IPS DF 6.9 (cell line): ENCODE measurements at regions not wholly inside any gene's neighbourhood (a gene's known extent, or its start where the extent isn't known, plus 50 kb on each side); places are given as distances from the start of the nearest gene placed in this dataset.
"Not testable (repeated sequence)": the region's sequence is repeated elsewhere in the genome, so short reads cannot be mapped to it uniquely, and the experiment has no call there.

Source experiments
- DNase-seq: peaks from one replicate; pipeline ENCODE4 v3.0.0-alpha.2; 2013; ENCODE audit warnings: low read depth, low spot score
- H3K27ac ChIP-seq: one replicate; pipeline ENCODE4 v1.5.1; 2013; ENCODE audit warnings: low read length, control low read depth
- H3K27me3 ChIP-seq: 2 replicates; pipeline ENCODE4 v1.6.1; 2013; ENCODE audit warnings: mild to moderate bottlenecking, low read length; ENCODE audit not compliant: control insufficient read depth, insufficient read depth
- H3K36me3 ChIP-seq: 2 replicates; pipeline ENCODE4 v1.6.1; 2013; ENCODE audit warnings: low read length; ENCODE audit not compliant: control insufficient read depth, insufficient read depth
- H3K4me1 ChIP-seq: 2 replicates; pipeline ENCODE4 v1.6.1; 2013; ENCODE audit warnings: low read length; ENCODE audit not compliant: control insufficient read depth, insufficient read depth
- H3K4me3 ChIP-seq: 2 replicates; pipeline ENCODE4 v1.5.1; 2013; ENCODE audit warnings: mild to moderate bottlenecking, low read length
- H3K9me3 ChIP-seq: 2 replicates; pipeline ENCODE4 v1.6.1; 2013; ENCODE audit warnings: low read length, inconsistent platforms; ENCODE audit not compliant: control insufficient read depth, insufficient read depth
- WGBS: extraction: QIAGEN DNeasy Blood & Tissue Kit; methylation state at CpG from one replicate; pipeline ENCODE4 v1.1.7; 2013; ENCODE audit warnings: mixed read lengths, missing lambda C conversion rate; ENCODE audit not compliant: insufficient read length, insufficient coverage; 5-methylcytosine and 5-hydroxymethylcytosine counted together

DNA sequence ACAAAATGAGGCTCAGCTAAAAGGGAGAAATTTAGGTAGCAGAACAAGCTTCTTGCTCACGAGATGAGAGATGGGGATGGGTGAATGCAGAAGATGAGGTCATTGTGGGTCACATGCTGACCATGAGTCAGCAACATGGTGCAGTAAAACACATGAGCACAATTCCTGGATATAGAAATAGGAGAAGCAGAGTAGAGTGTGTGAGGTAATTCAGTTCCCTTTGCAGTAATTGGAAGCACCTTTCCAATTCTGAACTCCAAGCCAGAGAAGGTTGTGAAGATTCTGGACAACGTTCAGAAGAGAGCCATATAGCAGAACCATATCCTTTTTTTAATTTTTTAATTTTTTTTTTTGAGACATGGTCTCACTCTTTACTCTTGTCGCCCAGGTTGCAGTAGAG lies 62.0 kb upstream of the LMNTD1 start:
- H3K36me3 ChIP-seq = no peaks in the 10 kb centered on the region
- no peak overlapping the region for H3K4me3 ChIP-seq
- H3K9me3 ChIP-seq = no peaks in the 10 kb centered on the region
- H3K27ac ChIP-seq = no peak overlapping the region
- no peaks in the 10 kb centered on the region for H3K4me1 ChIP-seq
- WGBS = no CpG with 5 or more reads among the region's 3 CpGs
- no peaks in the 10 kb centered on the region for H3K27me3 ChIP-seq
- no peak for DNase-seq

DNA sequence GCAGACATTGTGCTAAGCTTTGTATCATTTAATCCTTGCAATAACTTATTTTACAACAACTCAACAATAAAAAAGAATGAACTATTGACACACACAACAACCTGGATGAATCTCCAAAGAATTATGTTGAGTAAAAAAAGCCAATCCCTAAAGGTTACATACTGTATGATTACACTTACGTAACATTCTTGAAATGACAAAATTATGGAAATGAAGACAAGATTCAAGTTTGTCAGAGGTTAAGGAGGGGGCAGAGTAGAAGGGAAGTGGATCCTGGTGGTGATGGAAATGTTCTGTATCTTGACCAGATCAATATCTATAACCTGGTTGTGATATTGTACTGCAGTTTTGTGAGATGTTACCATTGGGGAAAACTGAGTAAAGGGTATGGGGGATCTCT lies 63.2 kb upstream of the LMNTD1 start:
- no CpG with 5 or more reads among the region's 1 CpG for WGBS
- Histone ChIP-seq H3K4me3 (no peak overlapping the region), H3K36me3 (no peaks in the 10 kb centered on the region), H3K4me1 (no peaks in the 10 kb centered on the region), H3K9me3 (no peaks in the 10 kb centered on the region), H3K27ac (no peak overlapping the region), H3K27me3 (no peaks in the 10 kb centered on the region)
- DNase-seq = no peak

DNA sequence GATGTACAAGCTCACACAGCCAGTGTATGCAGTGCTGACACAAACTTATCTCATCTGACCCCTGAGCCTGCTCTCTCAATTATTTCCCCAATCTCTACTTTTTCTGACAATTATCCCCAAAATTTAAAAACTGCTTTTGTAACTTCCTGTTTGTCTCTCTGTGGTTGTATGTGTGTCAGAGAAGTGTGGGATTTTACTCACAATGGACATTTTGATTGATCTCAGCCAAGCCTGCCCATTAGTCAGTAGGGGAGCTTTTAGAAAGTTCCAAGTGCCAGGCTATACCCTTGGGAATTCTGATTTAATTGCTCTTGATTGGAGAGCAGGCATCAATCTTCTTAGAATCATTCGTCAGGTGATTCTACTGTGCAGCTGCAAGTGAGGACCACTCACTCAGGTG lies 64.9 kb upstream of the LMNTD1 start:
- Histone ChIP-seq H3K9me3 (no peaks in the 10 kb centered on the region), H3K27ac (no peak overlapping the region), H3K27me3 (no peaks in the 10 kb centered on the region), H3K4me3 (no peak overlapping the region), H3K4me1 (no peaks in the 10 kb centered on the region), H3K36me3 (no peaks in the 10 kb centered on the region)
- DNase-seq = no peak
- WGBS = no CpG with 5 or more reads among the region's 1 CpG

DNA sequence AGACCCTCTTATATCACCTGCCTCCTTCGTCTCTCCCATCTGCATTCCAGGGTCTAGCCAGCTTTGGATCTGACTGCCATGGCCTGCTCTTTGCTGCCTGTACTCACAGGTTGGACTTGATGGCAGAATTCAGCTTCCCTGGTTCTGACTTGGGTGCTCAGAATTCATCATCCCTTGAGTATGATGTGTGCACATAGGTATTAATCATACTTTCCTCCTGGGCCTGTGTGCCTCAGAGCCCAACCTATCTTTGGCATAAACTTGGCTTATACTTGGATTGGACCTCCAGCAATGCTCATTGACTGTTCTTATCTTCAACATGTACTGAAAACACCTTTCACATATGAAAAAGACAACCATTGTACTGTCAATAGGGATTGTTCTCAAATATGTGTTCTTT lies 70.7 kb upstream of the LMNTD1 start:
- no peaks in the 10 kb centered on the region for H3K27me3 ChIP-seq

DNA sequence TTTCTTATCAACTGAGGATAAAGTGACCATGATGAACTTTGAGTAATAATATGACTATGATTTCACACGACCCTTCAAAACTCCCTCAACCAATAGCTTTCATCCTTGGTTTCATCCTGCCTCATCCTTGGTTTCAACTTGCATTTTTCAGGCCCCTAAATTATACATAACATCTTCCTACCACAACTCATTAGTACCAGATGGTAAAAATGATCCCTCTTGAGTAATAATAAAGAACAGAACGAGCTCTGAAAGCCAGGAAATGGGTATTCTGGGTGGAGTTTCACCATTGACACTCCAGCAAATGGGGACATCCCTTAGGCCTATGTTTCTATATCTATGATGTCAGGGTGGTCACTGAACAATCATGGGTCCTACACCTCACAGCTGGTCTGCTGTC lies 72.1 kb upstream of the LMNTD1 start:
- H3K36me3 ChIP-seq = no peaks in the 10 kb centered on the region
- no peaks in the 10 kb centered on the region for H3K4me1 ChIP-seq
- DNase-seq = no peak
- no CpG with 5 or more reads among the region's 2 CpGs for WGBS
- H3K9me3 ChIP-seq = no peaks in the 10 kb centered on the region
- H3K27me3 ChIP-seq = no peaks in the 10 kb centered on the region
- no peak overlapping the region for H3K27ac ChIP-seq
- H3K4me3 ChIP-seq = no peak overlapping the region

More for the DNA sequence above, 70.7 kb upstream of the LMNTD1 start:
- no peak overlapping the region for H3K4me3 ChIP-seq
- DNase-seq = no peak
- no CpG with 5 or more reads among the region's 1 CpG for WGBS
- no peaks in the 10 kb centered on the region for H3K36me3 ChIP-seq
- no peaks in the 10 kb centered on the region for H3K4me1 ChIP-seq
- no peak overlapping the region for H3K27ac ChIP-seq
- H3K9me3 ChIP-seq = no peaks in the 10 kb centered on the region

DNA sequence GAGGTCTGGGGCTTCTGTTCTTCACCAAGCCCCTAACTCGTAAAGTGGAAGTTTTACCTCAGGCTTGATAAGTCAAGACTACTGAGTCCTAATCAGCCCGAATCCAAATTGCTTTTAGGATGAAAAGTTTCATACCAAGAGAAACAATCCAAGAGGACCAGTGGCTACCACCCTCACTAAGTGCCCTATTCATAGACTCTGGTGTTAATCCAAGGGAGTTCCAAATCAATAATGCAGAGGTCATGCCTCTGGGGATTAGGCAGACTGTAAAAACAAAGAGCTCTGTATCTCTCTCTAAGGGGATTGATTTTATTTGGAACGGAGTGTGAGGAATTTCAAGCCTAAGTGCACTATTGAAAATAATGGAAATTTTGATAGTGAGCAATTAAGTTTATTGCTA lies 76.3 kb upstream of the LMNTD1 start:
- H3K9me3 ChIP-seq = no peaks in the 10 kb centered on the region
- no peaks in the 10 kb centered on the region for H3K27me3 ChIP-seq
- no peak for DNase-seq
- no peak overlapping the region for H3K27ac ChIP-seq
- WGBS = 100% methylated on average over 1 of the region's 3 CpGs
- H3K36me3 ChIP-seq = no peaks in the 10 kb centered on the region
- H3K4me1 ChIP-seq = no peaks in the 10 kb centered on the region
- H3K4me3 ChIP-seq = no peak overlapping the region

DNA sequence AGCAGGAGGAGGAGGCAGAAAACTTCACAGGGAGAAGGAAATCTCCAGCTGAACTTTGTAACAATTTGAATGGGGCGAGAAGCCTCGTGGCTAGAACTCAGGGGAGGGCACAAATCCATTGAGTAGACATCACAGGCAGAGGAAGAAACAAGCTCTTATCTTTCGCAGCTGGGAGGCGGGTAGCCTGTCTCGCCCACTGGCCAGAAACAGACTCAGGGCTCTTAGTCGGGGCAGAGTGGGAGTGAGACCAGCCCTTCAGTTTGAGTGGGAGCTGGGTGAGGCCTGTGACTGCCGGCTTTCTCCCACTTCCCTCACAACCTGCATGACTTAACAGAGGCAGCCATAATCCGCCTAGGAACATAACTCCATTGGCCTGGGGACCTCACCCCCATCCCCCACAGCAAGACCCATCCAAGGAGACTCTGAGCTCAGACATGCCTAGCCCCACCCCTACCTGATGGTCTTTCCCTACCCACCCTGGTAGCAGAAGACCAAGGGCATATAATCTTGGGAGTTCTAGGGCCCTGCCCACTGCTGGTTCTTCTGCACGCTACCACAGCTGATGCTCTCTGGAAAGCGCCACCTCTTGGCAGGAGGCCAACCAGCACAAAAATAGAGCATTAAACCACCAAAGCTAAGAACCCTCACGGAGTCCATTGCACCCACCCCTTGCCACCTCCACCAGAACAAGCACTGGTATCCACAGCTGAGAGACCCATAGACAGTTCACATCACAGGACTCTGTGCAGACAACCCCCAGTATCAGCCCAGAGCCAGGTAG lies 77.8 kb upstream of the LMNTD1 start:
- not testable (repeated sequence) for H3K27me3 ChIP-seq, DNase-seq, H3K36me3 ChIP-seq, H3K4me3 ChIP-seq, H3K27ac ChIP-seq, H3K9me3 ChIP-seq, H3K4me1 ChIP-seq
- WGBS = no CpG with 5 or more reads among the region's 11 CpGs

DNA sequence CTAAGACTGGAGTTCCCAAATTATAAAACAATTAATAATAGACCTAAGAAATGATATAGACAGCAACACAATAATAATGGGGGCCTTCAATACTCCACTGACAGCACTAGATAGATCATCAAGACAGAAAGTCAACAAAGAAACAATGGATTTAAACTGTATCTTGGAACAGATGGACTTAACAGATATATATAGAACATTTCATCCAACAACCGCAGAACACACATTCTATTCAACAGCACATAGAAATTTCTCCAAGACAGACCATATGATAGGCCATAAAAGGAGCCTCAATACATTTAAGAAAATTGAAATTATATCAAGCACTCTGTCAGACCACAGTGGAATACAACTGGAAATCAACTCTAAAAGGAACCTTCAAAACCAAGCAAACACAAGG lies 80.1 kb upstream of the LMNTD1 start:
- no CpG with 5 or more reads among the region's 1 CpG for WGBS
- H3K9me3 ChIP-seq, H3K36me3 ChIP-seq, DNase-seq, H3K27me3 ChIP-seq, H3K4me1 ChIP-seq, H3K27ac ChIP-seq, H3K4me3 ChIP-seq: not testable (repeated sequence)

DNA sequence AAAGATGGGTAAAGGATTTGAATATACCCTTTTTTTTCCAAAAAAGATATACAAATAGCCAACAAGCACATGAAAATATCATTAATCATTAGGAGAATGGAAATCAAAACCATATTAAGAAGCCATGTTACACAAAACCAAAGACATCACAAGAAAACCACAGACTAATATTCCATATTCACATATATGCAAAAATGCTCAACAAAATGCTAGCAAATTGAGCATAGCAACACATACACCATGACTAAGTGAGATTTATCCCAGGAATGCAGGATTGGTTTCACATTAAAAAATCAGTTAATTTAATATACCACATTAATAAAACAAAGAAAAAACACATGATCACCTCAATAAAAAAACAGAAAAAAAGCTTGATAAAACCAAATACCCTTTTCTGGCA lies 84.7 kb upstream of the LMNTD1 start:
- Histone ChIP-seq H3K36me3 (no peaks in the 10 kb centered on the region), H3K9me3 (no peaks in the 10 kb centered on the region), H3K4me3 (no peak overlapping the region), H3K27ac (no peak overlapping the region), H3K4me1 (no peaks in the 10 kb centered on the region), H3K27me3 (no peaks in the 10 kb centered on the region)
- DNase-seq = no peak

DNA sequence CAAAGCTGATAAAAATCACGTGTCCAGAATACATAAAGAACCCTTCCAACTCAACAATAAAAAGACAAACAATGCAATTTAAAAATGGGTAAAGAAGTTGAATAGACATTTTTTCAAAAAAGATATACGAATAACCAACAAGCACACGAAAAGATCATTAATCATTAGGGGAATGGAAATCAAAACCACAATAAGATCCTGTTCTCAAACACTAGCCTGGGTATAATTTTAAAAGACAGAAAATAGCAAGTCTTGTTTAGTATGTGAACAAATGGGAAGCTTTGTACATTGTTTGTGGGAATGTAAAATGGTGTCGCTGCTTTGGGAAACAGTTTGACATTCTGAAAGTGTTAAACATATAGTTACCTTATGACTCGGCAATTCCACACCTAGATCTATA lies 86.3 kb upstream of the LMNTD1 start:
- WGBS = no CpG with 5 or more reads among the region's 5 CpGs
- H3K9me3 ChIP-seq = no peaks in the 10 kb centered on the region
- no peaks in the 10 kb centered on the region for H3K27me3 ChIP-seq

DNA sequence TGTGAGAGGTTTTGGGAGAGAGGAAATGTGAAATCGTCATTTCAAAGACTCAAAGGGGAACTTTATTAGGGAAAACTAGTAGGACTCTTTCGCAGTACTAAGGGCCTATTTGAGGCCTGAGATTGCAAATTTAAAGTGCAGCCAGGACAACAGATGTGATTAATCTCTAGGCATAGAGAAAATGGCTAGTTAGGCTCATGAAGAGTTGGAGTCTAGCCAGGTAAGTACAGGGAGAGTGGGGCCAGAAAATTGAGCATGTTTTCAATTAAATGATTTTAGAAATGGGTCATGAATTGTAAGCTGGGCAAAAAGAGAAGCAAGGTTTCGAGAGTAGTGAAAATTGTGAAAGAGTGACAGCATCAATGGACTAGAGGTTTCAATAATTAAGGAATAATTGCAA lies 91.9 kb upstream of the LMNTD1 start:
- Histone ChIP-seq H3K9me3 (no peaks in the 10 kb centered on the region), H3K27me3 (no peaks in the 10 kb centered on the region), H3K27ac (no peak overlapping the region), H3K36me3 (no peaks in the 10 kb centered on the region), H3K4me1 (no peaks in the 10 kb centered on the region), H3K4me3 (no peak overlapping the region)
- no peak for DNase-seq
- WGBS = 100% methylated on average over 2 of the region's 3 CpGs

More for the DNA sequence above, 86.3 kb upstream of the LMNTD1 start:
- no peaks in the 10 kb centered on the region for H3K4me1 ChIP-seq
- no peak overlapping the region for H3K27ac ChIP-seq
- no peak for DNase-seq
- no peaks in the 10 kb centered on the region for H3K36me3 ChIP-seq
- H3K4me3 ChIP-seq = no peak overlapping the region
